ENCODE measurements at regions not wholly inside any gene's neighbourhood (a gene's known extent, or its start where the extent isn't known, plus 50 kb on each side); places are given as distances from the start of the nearest gene placed in this dataset.

- DNase-seq (ENCODE audit: low spot score) (no peak), ATAC-seq (ENCODE audit: low FRiP score) (no peak)
- no peak for TF ChIP-seq CTCF (IDR thresholded peaks at IDR 0.05)
Measured at GRCh38 chr7:25545124-25546008, 317.1 kb upstream of the NPVF start.

GRCh38 chr7:25546306-25546705 is 318.0 kb upstream of the NPVF start:
- TF ChIP-seq CTCF (IDR thresholded peaks at IDR 0.05), result no peak
- no peak for ATAC-seq (ENCODE audit: low FRiP score)
- no peak for DNase-seq (ENCODE audit: low spot score)

- ATAC-seq (ENCODE audit: low FRiP score), result no peak
- no peak for DNase-seq (ENCODE audit: low spot score)
- TF ChIP-seq CTCF (IDR thresholded peaks at IDR 0.05), result no peak
Measured at GRCh38 chr7:25549271-25549921, 321.1 kb upstream of the NPVF start.

GRCh38 chr7:25550149-25550548 is 321.9 kb upstream of the NPVF start:
- ATAC-seq (ENCODE audit: low FRiP score), result no peak
- no peak for DNase-seq (ENCODE audit: low spot score)
- no peak for TF ChIP-seq CTCF (IDR thresholded peaks at IDR 0.05)

GRCh38 chr7:25552998-25553397 is 324.7 kb upstream of the NPVF start:
- ATAC-seq (ENCODE audit: low FRiP score), result no peak
- no peak for DNase-seq (ENCODE audit: low spot score)
- no peak for TF ChIP-seq CTCF (IDR thresholded peaks at IDR 0.05)

GRCh38 chr7:25553580-25554291 is 325.4 kb upstream of the NPVF start:
- no peak for TF ChIP-seq CTCF (IDR thresholded peaks at IDR 0.05)
- ATAC-seq (ENCODE audit: low FRiP score) (no peak), DNase-seq (ENCODE audit: low spot score) (no peak)
